Lower leg skin (tissue), 4 donors: ENCODE measurements at regions not wholly inside any gene's neighbourhood (a gene's known extent, or its start where the extent isn't known, plus 50 kb on each side); places are given as distances from the start of the nearest gene placed in this dataset.
"Not testable (repeated sequence)": the region's sequence is repeated elsewhere in the genome, so short reads cannot be mapped to it uniquely, and the experiment has no call there.

ENCODE experiments used
- DNase-seq, 2 donors: peaks; one replicate each; pipeline ENCODE4 v3.0.0-alpha.2; 2019; ENCODE audit warnings: low spot score in 2 of 2
- H3K4me3 ChIP-seq: fragments of 200-600 bp; sonication (generic); 2 replicates; pipeline ENCODE4 v1.5.1; 2017; ENCODE audit warnings: mild to moderate bottlenecking, low read depth; ENCODE audit not compliant: poor library complexity, severe bottlenecking
- POLR2A ChIP-seq, 2 donors: fragments of 450-650 bp; IDR thresholded peaks; one replicate each; pipeline ENCODE4 v1.6.1; 2016 to 2017; ENCODE audit warnings: antibody characterized with exemption in 2 of 2, mild to moderate bottlenecking in 1 of 2, moderate library complexity in 1 of 2
- WGBS, 2 donors: methylation state at CpG; one replicate each; pipeline ENCODE4 v1.1.5; 2018; 5-methylcytosine and 5-hydroxymethylcytosine counted together
- intact Hi-C: fragments of 100-400 bp; cut with DNase I; formaldehyde crosslinking; loops from one replicate; pipeline ENCODE4 v1.15.0; 2023; ENCODE audit warnings: low total_unique reads
- TF ChIP-seq, protein P1 (sequence below), 3 donors: fragments of 450-650 bp; IDR thresholded peaks; one replicate each; pipeline ENCODE4 v1.5.1; 2016; ENCODE audit warnings: antibody characterized with exemption in 3 of 3, mild to moderate bottlenecking in 3 of 3, moderate library complexity in 2 of 3

DNA sequence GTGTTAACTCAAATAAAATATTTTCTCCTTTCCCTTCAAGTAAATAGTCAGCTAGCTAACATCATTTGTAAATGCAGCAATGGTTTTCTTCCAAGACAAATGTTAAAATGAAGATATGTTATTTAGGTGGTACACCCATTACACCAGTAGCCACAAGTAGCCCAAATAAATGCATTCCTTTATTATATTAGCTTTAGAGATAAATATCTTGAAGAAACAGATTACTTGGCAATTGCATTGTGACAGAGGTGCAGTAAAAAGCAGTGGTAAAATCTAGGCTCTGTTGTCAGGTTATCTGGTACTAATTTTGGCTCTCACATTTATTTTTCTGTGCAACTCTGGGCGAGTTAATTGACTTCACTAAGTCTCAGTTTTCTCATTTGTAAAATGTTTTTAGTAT lies 193.0 kb downstream of the NAA11 start:
- 63 to 73% methylated on average over 1 of the region's 1 CpG for WGBS, 2 donors
- no peak overlapping the region for H3K4me3 ChIP-seq
- intact Hi-C loops: no loop called here
- no peak for DNase-seq
- TF ChIP-seq, protein P1, sequence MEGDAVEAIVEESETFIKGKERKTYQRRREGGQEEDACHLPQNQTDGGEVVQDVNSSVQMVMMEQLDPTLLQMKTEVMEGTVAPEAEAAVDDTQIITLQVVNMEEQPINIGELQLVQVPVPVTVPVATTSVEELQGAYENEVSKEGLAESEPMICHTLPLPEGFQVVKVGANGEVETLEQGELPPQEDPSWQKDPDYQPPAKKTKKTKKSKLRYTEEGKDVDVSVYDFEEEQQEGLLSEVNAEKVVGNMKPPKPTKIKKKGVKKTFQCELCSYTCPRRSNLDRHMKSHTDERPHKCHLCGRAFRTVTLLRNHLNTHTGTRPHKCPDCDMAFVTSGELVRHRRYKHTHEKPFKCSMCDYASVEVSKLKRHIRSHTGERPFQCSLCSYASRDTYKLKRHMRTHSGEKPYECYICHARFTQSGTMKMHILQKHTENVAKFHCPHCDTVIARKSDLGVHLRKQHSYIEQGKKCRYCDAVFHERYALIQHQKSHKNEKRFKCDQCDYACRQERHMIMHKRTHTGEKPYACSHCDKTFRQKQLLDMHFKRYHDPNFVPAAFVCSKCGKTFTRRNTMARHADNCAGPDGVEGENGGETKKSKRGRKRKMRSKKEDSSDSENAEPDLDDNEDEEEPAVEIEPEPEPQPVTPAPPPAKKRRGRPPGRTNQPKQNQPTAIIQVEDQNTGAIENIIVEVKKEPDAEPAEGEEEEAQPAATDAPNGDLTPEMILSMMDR (IDR thresholded peaks at IDR 0.05): no peak
- no peak for TF ChIP-seq POLR2A (IDR thresholded peaks at IDR 0.05)

GRCh38 chr4:79121875-79122358 lies 182.7 kb upstream of the PAQR3 start:
- intact Hi-C loops: no loop called here
- H3K4me3 ChIP-seq: no peak overlapping the region
- 95 to 97% methylated on average over 24 to 25 of the region's 27 CpGs for WGBS, 2 donors
- no peak for DNase-seq
- TF ChIP-seq, protein P1 (IDR thresholded peaks at IDR 0.05): no peak
- no peak for TF ChIP-seq POLR2A (IDR thresholded peaks at IDR 0.05)

GRCh38 chr4:79121223-79121622 lies 182.0 kb upstream of the PAQR3 start:
- TF ChIP-seq POLR2A (IDR thresholded peaks at IDR 0.05): no peak
- TF ChIP-seq, protein P1 (IDR thresholded peaks at IDR 0.05): no peak
- intact Hi-C loops: no loop called here
- H3K4me3 ChIP-seq: no peak overlapping the region
- WGBS, 2 donors: 78 to 91% methylated on average over 1 of the region's 1 CpG
- no peak for DNase-seq

GRCh38 chr4:79117051-79117450 lies 177.8 kb upstream of the PAQR3 start:
- intact Hi-C loops, DNase-seq, H3K4me3 ChIP-seq: not testable (repeated sequence)
- 83 to 88% methylated on average over 4 of the region's 4 CpGs for WGBS, 2 donors

DNA sequence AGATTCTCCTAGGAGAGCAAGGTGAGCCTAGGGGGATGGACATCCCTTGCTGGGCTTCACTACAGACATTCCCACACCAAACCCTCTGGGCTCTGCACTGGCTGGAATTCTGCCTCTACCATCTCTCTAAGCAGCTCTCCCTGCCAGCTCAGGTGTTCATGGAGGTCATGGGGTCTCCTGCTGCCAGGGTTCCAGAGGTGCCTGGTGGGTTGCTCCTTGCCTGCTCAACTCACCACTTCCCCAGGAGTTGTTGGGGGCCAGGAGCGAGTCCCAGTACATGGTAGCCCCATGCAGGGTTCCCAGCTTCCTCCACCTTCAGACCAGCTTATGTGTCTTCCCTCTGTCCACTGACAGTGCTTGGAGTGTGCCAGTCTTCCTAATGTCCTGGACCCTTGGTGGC lies 167.8 kb upstream of the PAQR3 start:
- no peak for DNase-seq
- TF ChIP-seq, protein P1 (IDR thresholded peaks at IDR 0.05): no peak
- no peak for TF ChIP-seq POLR2A (IDR thresholded peaks at IDR 0.05)
- intact Hi-C loops: no loop called here
- H3K4me3 ChIP-seq: no peak overlapping the region
- 83 to 100% methylated on average over 1 of the region's 1 CpG for WGBS, 2 donors

DNA sequence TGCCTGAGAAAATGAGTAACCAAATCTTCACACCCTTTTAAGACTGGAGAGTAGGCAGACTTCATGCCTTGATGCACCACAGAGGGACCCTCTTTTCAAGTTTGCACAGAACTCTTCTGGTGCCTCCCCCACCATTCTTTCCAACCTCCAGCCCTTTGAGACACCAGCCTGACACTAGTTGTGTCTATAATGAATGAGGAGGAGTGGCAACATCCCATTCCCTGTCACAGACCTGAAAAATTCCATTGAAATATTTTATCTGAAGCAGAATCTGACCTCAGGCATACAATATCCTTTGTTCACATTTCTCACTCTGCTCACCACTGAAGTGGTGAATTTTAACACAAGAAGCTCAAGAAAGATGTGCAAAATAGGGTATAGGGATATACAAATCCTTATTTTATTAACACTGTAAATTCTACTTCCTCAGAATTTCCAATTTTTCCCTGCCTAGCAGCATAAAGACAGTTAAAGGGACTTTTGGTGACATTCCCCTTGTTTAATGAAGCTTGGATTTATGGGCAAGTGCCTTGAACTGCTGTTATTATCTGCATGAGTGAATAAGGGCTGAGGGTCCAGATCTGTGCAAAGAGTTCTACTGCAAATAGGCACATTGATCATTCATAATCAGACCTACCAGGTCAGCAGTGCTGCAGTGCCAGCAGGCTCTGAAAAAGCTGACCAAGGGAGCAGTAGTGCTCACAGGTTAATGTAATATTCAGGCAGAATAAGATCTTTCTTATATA lies 149.9 kb upstream of the PAQR3 start:
- TF ChIP-seq, protein P1 (IDR thresholded peaks at IDR 0.05): no peak
- TF ChIP-seq POLR2A (IDR thresholded peaks at IDR 0.05): no peak
- intact Hi-C loops: no loop called here
- DNase-seq: no peak

More for the DNA sequence above, 149.9 kb upstream of the PAQR3 start:
- H3K4me3 ChIP-seq: no peak overlapping the region
